Ishikawa (cell line): ENCODE measurements at regions not wholly inside any gene's neighbourhood (a gene's known extent, or its start where the extent isn't known, plus 50 kb on each side); places are given as distances from the start of the nearest gene placed in this dataset.

Source experiments
- CEBPB ChIP-seq: IDR thresholded peaks from 2 replicates; pipeline ENCODE4 v1.6.1; 2012
- EGR1 ChIP-seq: IDR thresholded peaks from 2 replicates; pipeline ENCODE4 v1.6.1; 2012
- EP300 ChIP-seq: IDR thresholded peaks from 2 replicates; pipeline ENCODE4 v1.6.1; 2012; ENCODE audit warnings: borderline replicate concordance
- TF ChIP-seq, protein P1 (sequence below): IDR thresholded peaks from 2 replicates; pipeline ENCODE4 v1.6.1; 2012

DNA sequence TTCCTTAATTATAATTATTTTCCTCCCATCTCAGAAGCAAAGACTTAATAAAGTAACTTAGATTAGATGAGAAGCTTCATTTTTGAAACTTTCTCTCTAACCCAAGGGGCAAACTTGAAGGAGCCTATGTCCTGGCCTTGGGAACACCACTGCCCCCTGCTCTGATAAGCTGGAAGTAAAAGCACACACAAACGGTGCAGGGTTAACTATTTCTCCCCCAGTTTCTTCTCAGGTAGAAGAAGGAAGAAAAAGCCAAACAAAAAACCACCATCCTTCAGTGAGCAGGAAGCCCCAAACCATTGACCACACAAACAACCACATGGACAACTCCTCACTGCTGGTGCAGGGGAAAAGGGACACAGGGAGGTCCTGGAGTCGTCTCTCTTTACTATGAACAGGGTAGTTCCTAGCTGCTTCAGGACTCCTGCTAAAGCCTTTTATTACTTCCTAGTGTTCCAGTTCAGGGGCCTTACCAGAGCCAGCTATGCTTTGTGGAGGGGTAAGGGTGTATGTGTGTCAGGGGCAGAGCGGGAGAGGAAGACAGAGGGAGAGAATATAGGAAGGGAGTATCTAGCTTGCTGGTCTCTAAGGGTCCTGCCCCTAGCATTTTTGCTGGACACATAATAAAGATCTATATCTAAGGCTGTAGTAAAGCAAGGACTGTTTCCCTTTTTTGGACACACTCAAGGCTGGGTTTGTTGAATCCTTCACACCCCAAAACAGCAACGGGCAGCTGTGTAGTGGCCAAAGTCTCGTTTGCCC lies 94.0 kb upstream of the UMPS start:
- TF ChIP-seq EP300 (no peak), EGR1 (no peak), CEBPB (no peak)
- TF ChIP-seq, protein P1, sequence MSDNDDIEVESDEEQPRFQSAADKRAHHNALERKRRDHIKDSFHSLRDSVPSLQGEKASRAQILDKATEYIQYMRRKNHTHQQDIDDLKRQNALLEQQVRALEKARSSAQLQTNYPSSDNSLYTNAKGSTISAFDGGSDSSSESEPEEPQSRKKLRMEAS: no peak
